ENCODE measurements at regions not wholly inside any gene's neighbourhood (a gene's known extent, or its start where the extent isn't known, plus 50 kb on each side); places are given as distances from the start of the nearest gene placed in this dataset.

GRCh38 chr16:55056585-55057401 lies 126.1 kb downstream of the IRX5 start:
- H3K9me2 ChIP-seq, result no peaks in the 10 kb centered on the region
- peak; percentile 87 for DNase-seq
- H3K9me3 ChIP-seq, result no peaks in the 10 kb centered on the region
- no peaks in the 10 kb centered on the region for H3F3A ChIP-seq (replicated peaks; ENCODE audit: insufficient read depth)
- no peak overlapping the region for H3K9ac ChIP-seq
- H3K27ac ChIP-seq (ENCODE audit: low read depth in 2 of 2, low read length in 1 of 2), result no peak overlapping the region
- WGBS (ENCODE audit: low lambda C conversion rate), result 35% methylated on average over 28 of the region's 64 CpGs
- H3K4me3 ChIP-seq (ENCODE audit: low read depth in 2 of 2, low read length in 1 of 2), result peak overlapping the region in 1 of 2 experiments; percentile 34; a peak in 1 of 4 replicates
- ChIA-PET CTCF (interaction anchor here (1.2 to 1.6 kb wide), 3 partner anchors 11 to 21 kb away, joined by 3 to 5 read pairs (median 3); no protein-coding TSS in a partner anchor), POLR2A (no interaction called here)
- TF ChIP-seq RCOR1 (IDR thresholded peaks at IDR 0.05; ENCODE audit: low read length) (no peak), USF2 (IDR thresholded peaks at IDR 0.05; ENCODE audit: borderline replicate concordance, low read depth, low read length) (no peak), MXI1 (IDR thresholded peaks at IDR 0.05; ENCODE audit: low read depth, low read length) (0 out of 2 replicates have a peak, but pooled peaks have one; percentile 53), EZH2phosphoT487 (IDR thresholded peaks at IDR 0.05; ENCODE audit: borderline replicate concordance, low read depth) (no peak), FOXJ3 (CRISPR knock-in tag; IDR thresholded peaks at IDR 0.05) (no peak), CTCF (IDR thresholded peaks at IDR 0.05) (0 out of 2 replicates have a peak, but pooled peaks have one; percentile 6), SIN3A (IDR thresholded peaks at IDR 0.05; ENCODE audit: borderline replicate concordance, low read depth, low read length) (no peak), RFX5 (IDR thresholded peaks at IDR 0.05; ENCODE audit: low read length) (no peak)
- H3K36me3 ChIP-seq (replicated peaks in 1 of 2; ENCODE audit: control insufficient read depth in 1 of 2, insufficient read depth in 2 of 2, low read length in 1 of 2), result no peaks in the 10 kb centered on the region
- H4K20me1 ChIP-seq (ENCODE audit: insufficient read depth), result no peaks in the 10 kb centered on the region
- H3K27me3 ChIP-seq (ENCODE audit: insufficient read depth), result no peaks in the 10 kb centered on the region
- H3K4me1 ChIP-seq (ENCODE audit: control insufficient read depth in 1 of 2, insufficient read depth in 2 of 2, low read depth in 1 of 2, low read length in 1 of 2), result peaks cover 0 to 3% of the 10 kb centered on the region in 2 experiments; a peak in 1 of 4 replicates
- no peak overlapping the region for H2AFZ ChIP-seq (ENCODE audit: low read depth)
- H3K4me2 ChIP-seq, result 0 out of 2 replicates have a peak overlapping the region, but pooled peaks have one; percentile 41
- no peaks in the 10 kb centered on the region for H3K79me2 ChIP-seq (ENCODE audit: insufficient read depth)

GRCh38 chr16:55057866-55058265 lies 127.2 kb downstream of the IRX5 start:
- no peak for TF ChIP-seq TCF12 (IDR thresholded peaks at IDR 0.05)
- Histone ChIP-seq H3K9me3 (no peaks in the 10 kb centered on the region), H3K4me1 (ENCODE audit: control insufficient read depth in 1 of 2, insufficient read depth in 2 of 2, low read depth in 1 of 2, low read length in 1 of 2) (peaks cover 0 to 3% of the 10 kb centered on the region in 2 experiments; a peak in 1 of 4 replicates), H3K9me2 (no peaks in the 10 kb centered on the region), H3K79me2 (ENCODE audit: insufficient read depth) (no peaks in the 10 kb centered on the region), H4K20me1 (ENCODE audit: insufficient read depth) (no peaks in the 10 kb centered on the region), H3K9ac (no peak overlapping the region), H3K4me3 (ENCODE audit: low read depth in 2 of 2, low read length in 1 of 2) (no peak overlapping the region), H3K4me2 (no peak overlapping the region), H3K27me3 (ENCODE audit: insufficient read depth) (no peaks in the 10 kb centered on the region), H3F3A (replicated peaks; ENCODE audit: insufficient read depth) (no peaks in the 10 kb centered on the region), H3K36me3 (replicated peaks in 1 of 2; ENCODE audit: control insufficient read depth in 1 of 2, insufficient read depth in 2 of 2, low read length in 1 of 2) (no peaks in the 10 kb centered on the region), H2AFZ (ENCODE audit: low read depth) (no peak overlapping the region), H3K27ac (ENCODE audit: low read depth in 2 of 2, low read length in 1 of 2) (no peak overlapping the region)
- ChIA-PET CTCF (interaction anchor here (1.2 to 1.6 kb wide), 2 partner anchors 11 to 22 kb away, joined by 3 to 5 read pairs; no protein-coding TSS in a partner anchor), POLR2A (no interaction called here)
- WGBS (ENCODE audit: low lambda C conversion rate), result 34% methylated on average over 6 of the region's 6 CpGs
- no peak for DNase-seq

Data from SK-N-SH (cell line).